GM19438 (cell line): ENCODE measurements at regions not wholly inside any gene's neighbourhood (a gene's known extent, or its start where the extent isn't known, plus 50 kb on each side); places are given as distances from the start of the nearest gene placed in this dataset.

Experiments
- ATAC-seq: cut with Tn5 transposase; IDR thresholded peaks from one replicate; pipeline ENCODE4 v1.9.1; 2021; ENCODE audit warnings: low read depth; ENCODE audit not compliant: unreplicated experiment

- ATAC-seq: no peak
These were observed 209.5 kb upstream of the KIAA1217 start for GRCh38 chr10:23999445-23999844.

- ATAC-seq: no peak
These were observed 208.6 kb upstream of the KIAA1217 start for GRCh38 chr10:24000271-24000813.

DNA sequence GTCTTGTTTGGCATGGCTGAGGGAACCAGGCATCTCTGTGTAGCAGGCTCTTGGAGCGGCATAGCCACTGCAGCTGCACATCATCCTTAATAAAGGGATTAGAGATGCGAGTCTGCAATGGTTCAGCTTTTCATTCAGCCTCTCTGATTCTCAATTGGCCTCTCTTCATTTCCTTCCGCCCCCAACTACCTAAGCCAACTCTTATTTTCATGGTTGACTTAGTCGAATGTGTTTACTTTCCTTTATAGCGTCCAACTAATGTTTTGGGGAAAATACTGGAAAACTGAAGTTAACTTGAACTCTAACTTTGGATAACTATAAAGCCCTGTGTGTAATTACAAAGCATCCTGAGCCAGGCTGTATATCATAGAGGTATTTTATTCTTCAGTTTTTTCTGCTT lies 202.2 kb upstream of the KIAA1217 start:
- ATAC-seq: no peak

DNA sequence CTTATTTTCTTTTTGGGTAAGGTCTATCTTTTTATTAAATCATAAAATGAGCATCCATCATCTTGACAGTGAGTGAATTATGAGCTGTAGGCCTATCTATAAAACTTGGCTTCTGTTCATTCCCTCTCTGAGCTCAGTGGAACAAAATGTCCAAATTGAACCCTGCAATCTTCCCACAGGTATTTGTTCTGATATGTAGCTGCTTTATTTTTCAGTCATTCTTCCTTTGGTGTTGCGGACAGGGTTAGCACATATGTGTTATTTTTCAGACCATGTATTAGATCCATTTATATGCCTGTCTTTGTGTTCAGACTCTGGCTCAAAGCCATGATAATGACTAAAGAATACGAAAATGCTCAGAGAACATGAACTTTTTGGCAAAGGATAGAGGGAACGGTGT lies 201.6 kb upstream of the KIAA1217 start:
- no peak for ATAC-seq

DNA sequence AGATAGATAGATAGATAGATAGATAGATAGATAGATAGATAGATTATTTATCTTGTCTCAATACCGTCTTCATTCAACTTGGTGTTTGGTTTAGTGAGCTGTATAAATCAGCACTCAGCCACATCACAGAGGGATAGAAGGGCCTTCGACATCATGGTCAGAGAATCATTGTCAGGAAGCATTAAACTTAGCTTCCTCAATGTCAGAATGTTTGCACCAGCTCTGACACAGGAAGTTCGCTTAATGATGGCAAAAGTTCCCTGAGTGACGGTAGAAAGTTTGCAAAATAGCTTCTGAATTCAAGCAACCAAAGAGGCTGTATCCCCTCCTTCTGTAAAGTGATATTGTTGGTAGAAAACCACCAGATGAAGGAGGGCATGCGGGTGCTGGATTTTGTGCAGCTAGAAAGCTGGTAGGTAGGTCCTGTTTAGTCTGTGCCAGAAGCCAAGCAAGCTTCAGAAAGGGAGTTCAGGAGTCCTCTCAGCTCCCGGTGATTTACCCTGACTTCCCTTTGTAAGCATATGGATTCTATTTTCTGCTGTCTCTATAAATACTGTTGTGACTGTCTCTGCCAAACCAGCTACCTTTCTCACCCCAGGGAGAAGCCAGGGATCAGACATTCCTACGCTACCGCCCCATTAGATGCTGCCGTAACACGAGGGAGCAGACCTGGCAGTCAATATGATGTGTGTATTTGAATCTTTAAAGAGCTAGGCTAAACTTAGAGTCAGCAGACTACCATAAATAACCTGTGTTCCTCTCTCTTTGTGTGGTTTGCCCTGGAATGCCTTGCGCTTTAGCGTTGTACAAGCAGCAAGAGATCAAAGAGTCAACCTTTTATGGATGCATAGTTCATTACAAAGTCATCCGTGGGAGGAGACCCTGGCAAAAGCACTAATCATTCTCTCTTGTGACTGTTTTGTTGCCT lies 200.5 kb upstream of the KIAA1217 start:
- no peak for ATAC-seq

- no peak for ATAC-seq
These were observed 199.8 kb upstream of the KIAA1217 start for GRCh38 chr10:24009115-24009514.

DNA sequence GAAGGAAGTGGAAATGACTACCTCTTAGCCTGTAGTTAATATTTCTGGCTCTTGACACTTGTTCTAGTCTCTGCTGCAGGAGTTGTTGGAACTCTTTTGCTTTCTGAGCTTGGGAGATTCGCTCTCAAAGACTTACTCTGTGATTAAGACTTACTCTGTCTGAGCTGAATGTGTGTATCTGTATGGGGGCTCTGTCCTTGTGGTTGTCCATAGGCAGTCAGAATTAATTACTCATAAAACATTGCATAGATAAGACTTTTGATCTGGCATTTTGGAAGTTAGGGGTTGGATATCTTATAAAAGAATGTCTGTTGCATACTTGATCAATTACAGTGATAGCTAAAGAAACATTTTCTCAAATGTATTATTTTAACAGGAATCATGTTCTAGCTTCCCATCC lies 199.2 kb upstream of the KIAA1217 start:
- ATAC-seq: no peak

DNA sequence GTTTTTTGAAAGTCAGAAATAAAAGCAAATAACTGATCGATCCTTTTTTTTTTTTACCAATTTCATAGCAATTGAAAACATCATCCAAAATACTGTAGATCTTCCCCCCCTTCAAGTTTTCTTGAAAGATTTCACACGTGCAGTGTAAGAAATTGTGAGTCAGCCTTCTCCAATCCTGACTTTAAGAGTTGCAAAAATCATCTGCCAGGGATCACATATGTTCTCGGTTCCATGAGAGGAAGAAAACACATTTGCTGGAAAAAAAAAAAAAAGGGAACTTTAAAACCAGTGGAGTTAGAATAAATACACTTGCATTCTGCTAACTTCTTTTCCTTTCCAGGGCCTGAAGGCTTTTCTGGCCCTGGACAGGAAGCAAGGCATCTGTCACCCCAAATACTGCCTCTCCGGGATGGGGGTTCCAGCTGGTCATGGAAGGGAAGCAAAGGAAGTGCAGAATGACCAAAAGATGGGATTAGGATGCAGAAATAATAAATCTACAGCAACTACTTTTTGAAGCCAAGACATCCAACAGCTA lies 198.4 kb upstream of the KIAA1217 start:
- no peak for ATAC-seq

DNA sequence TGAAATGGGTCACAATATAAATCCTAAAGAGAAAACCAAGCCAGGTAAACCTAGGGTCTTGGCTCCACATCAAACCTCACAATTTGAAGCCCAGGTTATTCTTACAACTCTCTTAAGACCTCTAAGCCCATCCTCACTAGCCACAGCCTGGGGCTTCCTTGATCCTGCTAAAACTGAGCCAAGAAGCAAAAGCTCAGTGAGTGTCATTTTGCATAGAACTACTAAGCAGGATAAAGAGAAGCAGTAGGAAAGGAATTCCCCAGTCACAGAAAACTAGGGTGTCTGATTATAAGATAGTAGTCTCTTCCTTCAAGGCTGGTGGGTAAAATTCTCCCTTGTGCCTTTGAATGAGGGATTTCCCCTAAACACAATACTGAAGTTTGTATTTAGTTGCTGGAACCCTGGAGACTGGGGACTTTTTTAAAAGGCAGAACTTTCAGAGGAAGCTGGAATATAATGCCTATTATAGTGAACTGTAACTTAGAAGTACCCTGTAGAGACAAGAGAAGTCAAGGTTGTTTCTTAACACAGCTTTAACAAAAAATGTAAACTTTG lies 196.6 kb upstream of the KIAA1217 start:
- no peak for ATAC-seq

- no peak for ATAC-seq
These were observed 181.8 kb upstream of the KIAA1217 start for GRCh38 chr10:24027107-24027506.

- no peak for ATAC-seq
These were observed 174.4 kb upstream of the KIAA1217 start for GRCh38 chr10:24034571-24034970.

GRCh38 chr10:24035761-24036160 lies 173.2 kb upstream of the KIAA1217 start:
- no peak for ATAC-seq

DNA sequence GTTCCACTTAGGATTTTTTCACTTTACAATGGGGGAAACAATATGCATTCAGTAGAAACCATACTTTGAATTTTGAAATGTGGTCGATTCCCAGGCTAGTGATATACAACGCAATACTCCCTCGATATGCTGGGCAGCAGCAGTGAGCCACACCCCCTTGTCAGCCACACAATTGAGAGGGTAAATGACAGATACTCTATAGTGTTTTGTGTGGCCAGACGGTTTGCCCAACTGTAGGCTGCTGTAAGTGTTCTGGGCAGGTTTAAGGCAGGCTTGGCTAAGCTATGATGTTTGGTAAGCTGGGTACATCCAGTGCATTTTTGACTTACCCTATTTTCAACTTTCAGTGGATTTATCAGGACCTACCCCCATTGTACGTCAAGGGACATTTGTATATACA lies 169.6 kb upstream of the KIAA1217 start:
- no peak for ATAC-seq

GRCh38 chr10:24039897-24040296 lies 169.0 kb upstream of the KIAA1217 start:
- ATAC-seq: no peak

GRCh38 chr10:24041034-24041433 lies 167.9 kb upstream of the KIAA1217 start:
- no peak for ATAC-seq

DNA sequence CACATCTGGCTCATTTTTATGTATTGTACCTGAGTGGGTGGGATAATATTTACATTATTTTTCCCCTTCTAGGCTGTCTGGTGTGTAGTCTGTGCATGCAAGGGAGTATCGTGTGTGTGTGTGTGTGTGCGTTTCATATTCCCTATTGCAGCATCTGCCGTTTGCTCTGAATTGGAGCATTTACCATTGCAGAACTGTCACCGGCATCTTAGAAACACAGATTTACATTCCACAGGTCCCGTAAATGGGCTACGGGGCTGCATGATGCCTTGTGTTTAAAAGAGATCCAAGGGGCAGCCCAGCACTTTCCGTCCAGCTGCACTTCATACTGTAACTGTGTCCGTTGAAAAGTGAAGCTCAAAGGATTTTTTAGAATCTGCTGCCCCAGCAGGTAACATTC lies 167.1 kb upstream of the KIAA1217 start:
- ATAC-seq: no peak

DNA sequence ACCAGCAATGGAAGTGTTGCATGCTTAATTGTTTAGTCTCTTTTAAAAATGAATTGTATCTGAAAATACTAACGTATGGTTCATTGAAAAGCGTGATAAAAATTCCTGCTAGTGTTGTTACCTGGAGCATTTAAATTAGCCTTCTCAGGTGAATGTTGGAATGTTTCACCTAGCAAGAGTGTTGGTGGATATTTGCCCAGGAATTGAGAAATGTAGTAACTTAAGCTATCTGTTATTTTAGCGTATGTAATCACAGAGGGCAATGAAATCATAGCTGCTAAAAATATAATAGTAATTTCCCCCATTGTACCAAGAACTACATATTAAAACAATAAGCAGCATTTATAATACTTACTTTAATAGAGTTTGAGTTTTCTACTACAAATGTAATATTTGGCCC lies 166.1 kb upstream of the KIAA1217 start:
- no peak for ATAC-seq

GRCh38 chr10:24046060-24046459 lies 162.9 kb upstream of the KIAA1217 start:
- no peak for ATAC-seq

DNA sequence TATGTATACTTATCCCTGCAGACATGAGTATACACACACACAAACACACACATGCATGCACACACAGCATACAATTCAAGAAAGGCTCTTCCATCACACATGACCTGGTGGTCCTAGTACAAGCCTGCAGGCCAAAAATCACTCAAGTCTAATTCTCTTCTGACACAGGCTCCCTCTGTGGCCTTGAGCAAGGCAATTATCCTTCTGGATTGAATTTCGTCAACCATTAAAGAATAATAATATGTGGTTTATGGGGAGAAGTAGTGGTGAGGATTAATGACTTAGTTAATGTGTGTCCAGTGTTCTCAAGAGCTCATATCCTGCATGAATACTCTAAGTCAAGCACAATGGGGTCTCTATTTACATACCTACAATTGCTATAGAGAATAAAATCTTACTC lies 161.8 kb upstream of the KIAA1217 start:
- no peak for ATAC-seq

- no peak for ATAC-seq
These were observed 154.5 kb upstream of the KIAA1217 start for GRCh38 chr10:24054421-24054820.

DNA sequence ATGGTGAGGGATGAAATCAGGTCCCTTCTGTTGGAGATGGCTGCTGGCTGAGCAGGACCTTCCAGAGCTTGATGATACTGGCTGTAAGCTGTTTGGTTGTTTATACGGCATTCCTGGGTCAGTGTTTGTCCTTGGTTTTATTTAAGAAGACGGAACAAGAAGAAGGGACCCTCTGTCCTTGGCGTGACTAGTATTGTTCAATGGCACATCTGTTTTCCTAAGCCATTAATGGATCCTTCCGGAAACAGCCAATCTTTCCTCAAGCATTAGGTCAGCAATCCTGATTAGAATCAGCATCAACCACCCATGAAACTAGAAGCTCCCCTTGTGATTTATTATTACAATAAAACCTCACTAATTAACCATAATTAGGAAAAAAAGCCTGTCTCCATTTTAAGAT lies 128.7 kb upstream of the KIAA1217 start:
- ATAC-seq: no peak
